Mesendoderm (in vitro differentiated cells): ENCODE measurements at regions not wholly inside any gene's neighbourhood (a gene's known extent, or its start where the extent isn't known, plus 50 kb on each side); places are given as distances from the start of the nearest gene placed in this dataset.
A peak's percentile ranks its signal among the peaks of the same experiment; 100 is the strongest.

ENCODE experiments used
- DNase-seq: peaks from one replicate; pipeline ENCODE4 v3.0.0; 2013
- H2AK5ac ChIP-seq: 2 replicates; pipeline ENCODE4 v1.6.1; 2013; ENCODE audit warnings: low read length, inconsistent platforms
- H2BK120ac ChIP-seq: 2 replicates; pipeline ENCODE4 v1.6.1; 2013; ENCODE audit warnings: low read depth, mild to moderate bottlenecking, low read length, moderate library complexity, mixed read lengths
- H2BK15ac ChIP-seq: replicated peaks from 2 replicates; pipeline ENCODE4 v1.6.1; 2013; ENCODE audit warnings: low read depth, mild to moderate bottlenecking, moderate library complexity
- H2BK5ac ChIP-seq: 2 replicates; pipeline ENCODE4 v1.6.1; 2013; ENCODE audit warnings: low read length, inconsistent platforms
- H3K18ac ChIP-seq: 2 replicates; pipeline ENCODE4 v1.6.1; 2013; ENCODE audit warnings: mild to moderate bottlenecking, low read length, mixed read lengths
- H3K23ac ChIP-seq: one replicate; pipeline ENCODE4 v1.6.1; 2013; ENCODE audit warnings: low read length
- H3K27ac ChIP-seq: 2 replicates; pipeline ENCODE4 v1.5.1; 2013; ENCODE audit warnings: low read depth, mild to moderate bottlenecking, inconsistent platforms, low read length, moderate library complexity
- H3K27me3 ChIP-seq: 2 replicates; pipeline ENCODE4 v1.6.1; 2013; ENCODE audit warnings: low read length, control low read depth, mild to moderate bottlenecking, inconsistent platforms; ENCODE audit not compliant: insufficient read depth, poor library complexity
- H3K36me3 ChIP-seq: 2 replicates; pipeline ENCODE4 v1.6.1; 2013; ENCODE audit warnings: low read length, inconsistent platforms; ENCODE audit not compliant: control insufficient read depth, insufficient read depth
- H3K4ac ChIP-seq: one replicate; pipeline ENCODE4 v1.6.1; 2013; ENCODE audit warnings: low read depth, mild to moderate bottlenecking, low read length, moderate library complexity
- H3K4me1 ChIP-seq: 2 replicates; pipeline ENCODE4 v1.6.1; 2013; ENCODE audit warnings: low read depth, low read length, inconsistent platforms; ENCODE audit not compliant: control insufficient read depth
- H3K4me2 ChIP-seq: 2 replicates; pipeline ENCODE4 v1.6.1; 2013; ENCODE audit warnings: low read length
- H3K4me3 ChIP-seq: 2 replicates; pipeline ENCODE4 v1.5.1; 2013; ENCODE audit warnings: mild to moderate bottlenecking, low read length
- H3K56ac ChIP-seq: one replicate; pipeline ENCODE4 v1.6.1; 2013; ENCODE audit warnings: low read length
- H3K79me1 ChIP-seq: 2 replicates; pipeline ENCODE4 v1.6.1; 2013; ENCODE audit warnings: low read length, inconsistent platforms
- H3K79me2 ChIP-seq: 2 replicates; pipeline ENCODE4 v1.6.1; 2013; ENCODE audit warnings: mild to moderate bottlenecking, low read length; ENCODE audit not compliant: control insufficient read depth, insufficient read depth
- H3K9ac ChIP-seq: 2 replicates; pipeline ENCODE4 v1.6.1; 2013; ENCODE audit warnings: low read length, inconsistent platforms
- H4K5ac ChIP-seq: one replicate; pipeline ENCODE4 v1.6.1; 2013; ENCODE audit warnings: low read length
- H4K8ac ChIP-seq: one replicate; pipeline ENCODE4 v1.6.1; 2013; ENCODE audit warnings: low read depth, mild to moderate bottlenecking, control low read depth, low read length, moderate library complexity
- WGBS: extraction: QIAGEN DNeasy Blood & Tissue Kit; methylation state at CpG from one replicate; pipeline ENCODE4 v1.1.7; 2013; ENCODE audit warnings: low lambda C conversion rate, missing lambda C conversion rate; ENCODE audit not compliant: insufficient coverage; ENCODE audit errors: extremely low coverage; 5-methylcytosine and 5-hydroxymethylcytosine counted together

DNA sequence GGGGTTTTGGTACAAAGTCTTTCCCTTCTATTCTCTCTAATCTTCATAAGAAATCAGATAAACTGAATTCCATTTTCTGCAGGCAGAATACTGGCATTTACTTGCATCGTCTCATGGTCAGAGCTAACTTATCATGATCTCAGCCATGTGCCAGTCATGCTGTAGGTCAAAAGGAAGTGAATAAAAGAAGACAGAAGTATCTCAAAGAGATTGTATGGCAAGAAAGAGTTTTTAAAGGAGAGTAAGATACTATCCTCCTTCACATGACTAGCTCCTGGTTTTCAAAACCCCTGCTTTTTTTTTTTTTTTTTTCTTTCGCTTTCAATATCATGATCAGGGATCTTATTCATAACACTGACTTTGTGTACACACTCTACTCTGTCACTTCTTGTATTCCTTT is 398.3 kb downstream of the C6orf118 start:
- WGBS: no CpG with 5 or more reads among the region's 2 CpGs
- H3K4me1 ChIP-seq: no peaks in the 10 kb centered on the region

DNA sequence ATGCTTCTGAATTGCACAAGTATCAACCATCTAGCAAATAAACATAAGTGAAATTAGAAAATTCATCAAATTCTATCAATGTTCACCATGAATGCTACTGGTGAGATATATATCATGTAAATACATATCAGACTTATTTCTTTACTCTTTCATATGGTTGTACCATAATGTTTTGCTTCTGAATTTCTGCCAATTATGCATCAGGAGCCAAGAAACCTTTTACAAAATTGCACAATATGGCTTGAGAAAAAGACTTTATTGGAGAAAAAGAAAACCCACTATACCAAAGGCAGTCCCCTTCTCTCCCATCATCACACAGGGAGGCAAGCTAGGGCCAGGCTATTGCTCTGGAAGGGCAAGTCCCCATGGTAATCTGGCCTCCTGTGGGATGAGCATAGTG is 402.6 kb downstream of the C6orf118 start:
- H3K36me3 ChIP-seq: no peaks in the 10 kb centered on the region
- H3K4me2 ChIP-seq: no peak overlapping the region
- H3K4me3 ChIP-seq: no peak overlapping the region
- no peak overlapping the region for H4K8ac ChIP-seq
- H3K79me2 ChIP-seq: no peaks in the 10 kb centered on the region
- no peak overlapping the region for H3K56ac ChIP-seq
- H2AK5ac ChIP-seq: no peak overlapping the region
- no peak overlapping the region for H3K9ac ChIP-seq
- H3K4me1 ChIP-seq: no peaks in the 10 kb centered on the region
- H3K27me3 ChIP-seq: no peaks in the 10 kb centered on the region
- no peaks in the 10 kb centered on the region for H3K79me1 ChIP-seq
- no peak overlapping the region for H3K18ac ChIP-seq
- no peak overlapping the region for H3K23ac ChIP-seq
- H2BK5ac ChIP-seq: no peak overlapping the region
- no peak overlapping the region for H3K27ac ChIP-seq
- H3K4ac ChIP-seq: no peak overlapping the region
- DNase-seq: no peak
- no peak overlapping the region for H4K5ac ChIP-seq
- no peak overlapping the region for H2BK15ac ChIP-seq
- H2BK120ac ChIP-seq: no peak overlapping the region

More for the DNA sequence above, 398.3 kb downstream of the C6orf118 start:
- H3K27me3 ChIP-seq: no peaks in the 10 kb centered on the region
- no peak overlapping the region for H2BK15ac ChIP-seq
- no peaks in the 10 kb centered on the region for H3K79me2 ChIP-seq
- H3K9ac ChIP-seq: no peak overlapping the region
- H3K27ac ChIP-seq: no peak overlapping the region
- no peak overlapping the region for H3K56ac ChIP-seq
- no peak overlapping the region for H3K23ac ChIP-seq
- no peak for DNase-seq
- H3K4me2 ChIP-seq: no peak overlapping the region
- H4K5ac ChIP-seq: no peak overlapping the region
- H3K79me1 ChIP-seq: no peaks in the 10 kb centered on the region
- no peak overlapping the region for H2AK5ac ChIP-seq
- H3K36me3 ChIP-seq: no peaks in the 10 kb centered on the region
- H3K18ac ChIP-seq: no peak overlapping the region
- H3K4me3 ChIP-seq: no peak overlapping the region
- no peak overlapping the region for H2BK120ac ChIP-seq
- H2BK5ac ChIP-seq: no peak overlapping the region
- no peak overlapping the region for H4K8ac ChIP-seq
- H3K4ac ChIP-seq: no peak overlapping the region

- Histone ChIP-seq H2BK5ac (no peak overlapping the region), H3K9ac (no peak overlapping the region), H4K8ac (no peak overlapping the region), H3K23ac (no peak overlapping the region), H3K4me2 (no peak overlapping the region), H3K4me3 (no peak overlapping the region), H3K79me1 (no peaks in the 10 kb centered on the region), H3K56ac (no peak overlapping the region), H3K4ac (no peak overlapping the region), H4K5ac (no peak overlapping the region), H3K18ac (no peak overlapping the region), H3K4me1 (no peaks in the 10 kb centered on the region), H3K27me3 (no peaks in the 10 kb centered on the region), H2AK5ac (no peak overlapping the region), H3K27ac (no peak overlapping the region), H2BK120ac (no peak overlapping the region), H3K36me3 (no peaks in the 10 kb centered on the region), H2BK15ac (no peak overlapping the region), H3K79me2 (no peaks in the 10 kb centered on the region)
- no peak for DNase-seq
These were observed 404.1 kb downstream of the C6orf118 start for GRCh38 chr6:164905311-164905710.

GRCh38 chr6:164898412-164898811 is 411.0 kb downstream of the C6orf118 start:
- H4K5ac ChIP-seq: no peak overlapping the region
- no peak overlapping the region for H2BK15ac ChIP-seq
- no peak overlapping the region for H4K8ac ChIP-seq
- no peak overlapping the region for H3K56ac ChIP-seq
- H2BK5ac ChIP-seq: no peak overlapping the region
- H3K36me3 ChIP-seq: no peaks in the 10 kb centered on the region
- no peak overlapping the region for H3K23ac ChIP-seq
- no peak overlapping the region for H2BK120ac ChIP-seq
- H3K4me2 ChIP-seq: no peak overlapping the region
- no peaks in the 10 kb centered on the region for H3K27me3 ChIP-seq
- no peaks in the 10 kb centered on the region for H3K79me2 ChIP-seq
- H3K79me1 ChIP-seq: no peaks in the 10 kb centered on the region
- no peaks in the 10 kb centered on the region for H3K4me1 ChIP-seq
- H3K9ac ChIP-seq: no peak overlapping the region
- H3K18ac ChIP-seq: no peak overlapping the region
- no CpG with 5 or more reads among the region's 2 CpGs for WGBS
- H3K27ac ChIP-seq: no peak overlapping the region
- no peak overlapping the region for H3K4ac ChIP-seq
- no peak for DNase-seq
- no peak overlapping the region for H2AK5ac ChIP-seq
- no peak overlapping the region for H3K4me3 ChIP-seq

GRCh38 chr6:164897523-164898235 is 411.7 kb downstream of the C6orf118 start:
- DNase-seq: peak; percentile 53
- no peak overlapping the region for H4K5ac ChIP-seq
- H4K8ac ChIP-seq: no peak overlapping the region
- H3K9ac ChIP-seq: no peak overlapping the region
- H2BK15ac ChIP-seq: no peak overlapping the region
- no peak overlapping the region for H3K18ac ChIP-seq
- no peak overlapping the region for H3K23ac ChIP-seq
- H2BK5ac ChIP-seq: no peak overlapping the region
- no peaks in the 10 kb centered on the region for H3K36me3 ChIP-seq
- no peak overlapping the region for H3K4ac ChIP-seq
- no peak overlapping the region for H2BK120ac ChIP-seq
- H3K27ac ChIP-seq: no peak overlapping the region
- H3K27me3 ChIP-seq: no peaks in the 10 kb centered on the region
- no CpG with 5 or more reads among the region's 8 CpGs for WGBS
- no peaks in the 10 kb centered on the region for H3K79me1 ChIP-seq
- no peak overlapping the region for H3K56ac ChIP-seq
- H3K4me3 ChIP-seq: no peak overlapping the region
- no peak overlapping the region for H3K4me2 ChIP-seq
- H2AK5ac ChIP-seq: no peak overlapping the region
- no peaks in the 10 kb centered on the region for H3K4me1 ChIP-seq
- no peaks in the 10 kb centered on the region for H3K79me2 ChIP-seq

DNA sequence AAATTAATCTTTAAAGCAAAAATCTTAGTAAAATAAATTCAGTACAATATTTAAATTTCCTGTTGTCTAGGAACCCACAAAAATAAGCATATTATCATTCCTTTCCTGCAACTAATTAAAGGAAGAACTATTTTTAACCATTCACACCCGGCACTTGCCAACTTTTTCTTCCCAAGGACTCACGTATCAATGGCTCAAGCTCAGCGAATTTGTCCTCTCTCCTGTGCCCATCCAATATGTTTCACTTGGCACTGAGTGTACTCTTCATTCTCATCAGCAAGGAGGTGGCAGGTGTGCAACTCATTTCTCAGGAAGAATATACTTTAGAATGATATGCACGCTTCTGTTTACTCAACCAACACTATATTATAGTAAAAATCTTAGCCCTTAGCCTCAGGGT is 419.4 kb downstream of the C6orf118 start:
- H3K79me1 ChIP-seq: no peaks in the 10 kb centered on the region
- H4K8ac ChIP-seq: no peak overlapping the region
- no peak overlapping the region for H3K23ac ChIP-seq
- no peaks in the 10 kb centered on the region for H3K36me3 ChIP-seq
- no peak overlapping the region for H2BK5ac ChIP-seq
- no peak overlapping the region for H3K18ac ChIP-seq
- no peak overlapping the region for H3K4me2 ChIP-seq
- no peaks in the 10 kb centered on the region for H3K27me3 ChIP-seq
- no peak overlapping the region for H3K9ac ChIP-seq
- no peak overlapping the region for H3K4ac ChIP-seq
- no peak overlapping the region for H3K4me3 ChIP-seq
- H3K4me1 ChIP-seq: no peaks in the 10 kb centered on the region
- H3K27ac ChIP-seq: no peak overlapping the region
- no peak overlapping the region for H3K56ac ChIP-seq
- no peak overlapping the region for H2BK120ac ChIP-seq
- no peaks in the 10 kb centered on the region for H3K79me2 ChIP-seq
- H2BK15ac ChIP-seq: no peak overlapping the region
- no peak for DNase-seq
- WGBS: no CpG with 5 or more reads among the region's 4 CpGs
- H2AK5ac ChIP-seq: no peak overlapping the region
- no peak overlapping the region for H4K5ac ChIP-seq
